Stimulated activated CD8-positive, alpha-beta memory T cell treated with anti-CD3 and anti-CD28 coated beads, Interleukin-15, amount 100 ng/mL, for 24 hours (primary cell): ENCODE measurements at regions not wholly inside any gene's neighbourhood (a gene's known extent, or its start where the extent isn't known, plus 50 kb on each side); places are given as distances from the start of the nearest gene placed in this dataset.
"Not testable (repeated sequence)": the region's sequence is repeated elsewhere in the genome, so short reads cannot be mapped to it uniquely, and the experiment has no call there.

Experiments used
- DNase-seq: peaks from one replicate; pipeline ENCODE4 v3.0.0-alpha.2; 2020; ENCODE audit warnings: low read depth

DNA sequence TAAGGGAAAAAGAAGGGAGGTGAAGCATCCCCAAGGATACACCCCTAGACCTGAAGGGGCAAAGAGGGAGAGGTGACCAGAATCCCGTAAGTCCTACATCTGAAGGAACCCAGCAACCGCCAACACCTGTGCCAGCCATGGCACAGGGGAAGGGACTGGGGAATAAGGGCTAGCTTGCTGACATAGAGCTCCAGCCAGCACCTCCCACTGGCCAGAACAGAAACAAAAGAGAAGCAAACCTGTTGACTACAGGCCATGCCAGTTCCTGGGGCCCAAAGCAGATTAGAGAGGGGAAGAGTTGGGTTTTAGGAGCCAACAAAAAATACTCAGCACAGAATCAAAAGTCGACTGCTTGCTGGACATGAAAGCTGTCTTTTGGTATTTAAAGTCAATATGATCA lies 244.6 kb downstream of the SUCLG1 start:
- DNase-seq, result no peak

DNA sequence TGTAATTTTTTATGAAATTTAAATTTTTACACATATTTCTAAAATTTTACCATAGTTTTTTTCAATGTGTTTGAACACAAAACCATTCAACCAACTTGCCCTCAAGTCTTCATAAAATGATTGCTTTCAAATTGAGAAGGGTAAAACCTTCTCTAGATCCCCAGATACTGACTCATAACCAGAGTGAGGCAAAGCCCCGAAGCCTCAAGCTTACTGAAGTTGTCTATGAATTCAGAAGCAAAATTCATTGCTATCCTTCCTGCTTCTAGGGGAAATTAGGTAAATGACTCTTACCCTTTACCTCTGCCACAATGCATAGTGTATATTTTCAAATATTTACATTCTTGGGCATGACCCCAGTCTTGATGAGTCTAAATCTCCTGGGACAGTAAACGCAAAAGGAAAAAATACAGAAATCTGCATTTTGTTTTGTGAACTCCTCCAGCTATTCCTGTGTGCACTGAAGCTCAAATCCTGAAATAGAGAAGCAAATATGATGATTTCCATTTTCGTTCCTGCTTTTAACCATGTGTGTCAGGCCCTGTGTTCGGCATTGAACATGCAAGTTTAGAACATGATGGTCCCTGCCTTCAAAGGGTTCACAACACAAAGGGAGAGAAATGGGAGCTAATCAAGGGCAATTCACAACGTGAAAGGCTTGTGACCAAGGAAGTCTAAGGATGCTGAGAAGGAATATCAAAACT lies 246.3 kb downstream of the SUCLG1 start:
- DNase-seq, result no peak

DNA sequence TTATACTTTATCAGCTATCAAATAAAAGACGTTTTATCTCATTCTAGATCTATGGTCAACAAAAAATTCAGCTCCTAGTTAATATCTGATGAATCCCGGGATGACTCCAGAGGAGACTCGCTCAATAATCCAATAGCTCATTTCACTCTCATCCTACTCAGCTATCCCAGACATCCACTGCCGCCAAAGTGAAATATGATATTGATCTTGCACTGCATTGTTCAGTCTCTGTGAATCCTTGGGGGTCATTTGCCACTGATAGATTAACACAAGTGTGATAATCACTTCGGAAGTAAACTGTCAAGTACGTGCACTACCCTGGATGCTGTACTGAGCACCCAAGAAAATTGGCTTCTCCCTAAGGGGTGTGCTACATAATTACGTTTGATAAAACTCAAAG lies 249.1 kb downstream of the SUCLG1 start:
- DNase-seq, result no peak

DNA sequence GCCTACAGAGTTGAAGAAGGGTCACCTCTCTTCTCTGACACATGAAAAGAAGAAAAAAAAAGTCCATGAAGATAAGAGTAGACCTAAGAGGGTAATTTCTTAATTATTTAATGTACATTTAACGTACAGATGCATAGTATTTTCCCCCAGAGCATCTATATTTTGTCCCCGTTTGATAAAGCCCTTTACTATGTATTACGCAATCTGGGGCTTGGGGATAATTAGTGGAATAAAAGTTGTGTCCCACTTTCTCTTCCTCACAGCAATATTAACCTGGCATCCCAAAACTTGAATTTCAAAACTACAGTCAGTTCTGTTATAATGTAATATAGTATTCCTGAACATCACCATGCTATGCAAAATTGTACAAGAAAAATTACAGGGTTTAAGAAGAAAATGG lies 254.1 kb downstream of the SUCLG1 start:
- no peak for DNase-seq

DNA sequence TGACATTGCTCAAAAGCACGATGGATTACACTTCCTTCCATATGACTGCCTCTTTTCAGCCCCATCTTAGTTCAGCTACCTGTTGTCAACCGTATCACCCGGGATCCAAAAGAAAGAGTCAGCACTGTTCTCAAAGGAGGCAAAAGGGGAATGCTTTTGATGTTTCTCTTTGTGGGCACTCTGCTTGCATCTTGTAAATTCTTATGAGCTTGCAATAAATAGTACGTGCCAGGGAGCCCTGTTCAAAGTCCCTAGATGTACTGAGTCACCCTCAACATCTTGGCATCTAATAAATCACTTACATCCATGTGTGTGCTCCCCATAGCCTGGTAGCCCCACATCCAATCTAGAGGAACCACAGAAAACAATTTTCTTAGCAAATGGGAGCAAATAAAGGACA lies 256.9 kb downstream of the SUCLG1 start:
- DNase-seq, result no peak

DNA sequence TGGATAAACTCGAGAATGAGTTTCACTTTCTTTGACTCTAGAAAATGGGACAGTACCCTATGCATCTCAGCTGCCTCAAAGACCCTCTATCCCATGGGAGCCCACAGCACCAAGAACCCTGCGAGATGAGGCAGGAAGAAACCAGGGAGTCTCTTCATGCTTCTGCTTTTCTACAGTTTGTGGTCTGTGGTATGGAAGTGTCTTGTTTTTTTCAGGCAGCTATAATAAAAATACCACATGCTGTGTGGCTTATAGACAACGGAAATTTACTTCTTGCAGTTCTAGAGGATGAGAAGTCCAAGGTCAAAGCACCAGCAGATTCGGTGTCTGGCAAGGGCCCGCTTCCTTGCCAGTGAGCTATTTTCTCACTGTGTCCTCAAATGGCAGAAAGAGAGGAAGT lies 257.9 kb downstream of the SUCLG1 start:
- no peak for DNase-seq

DNA sequence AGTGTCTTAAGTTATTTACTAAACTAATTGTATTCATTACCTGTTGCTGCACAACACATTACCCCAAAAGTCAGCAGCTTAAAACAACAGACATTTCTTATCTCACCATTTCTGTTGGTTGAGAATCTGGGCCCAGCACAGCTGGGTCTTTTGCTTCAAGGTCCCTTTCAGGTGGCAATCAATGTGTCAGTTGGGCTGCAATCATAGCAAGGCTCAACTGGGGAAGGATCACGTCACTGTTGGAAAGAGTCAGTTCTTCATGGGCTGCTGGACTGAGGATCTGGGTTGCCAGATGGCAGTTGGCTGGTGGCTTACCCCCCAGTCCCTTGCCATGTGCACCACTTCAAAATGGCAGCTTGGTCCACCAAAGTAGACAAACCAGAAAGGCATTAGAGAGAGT lies 261.2 kb downstream of the SUCLG1 start:
- DNase-seq, result no peak

DNA sequence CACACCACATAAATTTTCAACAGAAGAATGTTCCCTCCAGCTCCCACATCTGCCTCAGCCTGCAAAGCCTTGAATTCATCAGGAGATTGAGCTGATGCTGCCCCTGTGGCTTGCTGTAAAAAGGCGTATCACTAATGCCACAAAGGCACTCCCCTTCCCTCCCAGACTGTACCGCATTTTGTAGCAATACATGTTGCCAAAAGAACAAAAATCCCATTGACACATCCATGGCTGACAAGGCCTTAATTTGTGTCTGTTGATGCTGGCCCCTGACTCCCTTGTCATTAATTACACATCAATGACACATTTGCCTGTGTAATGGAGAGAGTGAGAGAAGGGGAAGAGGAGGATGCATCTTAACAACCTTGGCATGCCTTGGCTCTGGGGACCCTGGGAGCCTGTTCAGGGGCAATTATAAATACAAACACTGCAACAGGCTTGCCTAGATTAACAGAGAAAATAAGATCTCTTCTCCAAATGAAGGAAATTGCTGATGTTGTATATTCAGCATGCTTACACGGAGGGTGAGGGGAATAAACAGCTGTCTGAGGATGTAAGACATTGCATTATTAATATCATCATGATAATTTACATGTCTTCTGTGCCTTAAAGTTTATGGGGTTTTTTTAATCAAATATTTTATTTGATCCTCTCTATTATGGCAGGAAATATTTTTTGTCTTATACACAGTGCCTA lies 264.0 kb downstream of the SUCLG1 start:
- no peak for DNase-seq

DNA sequence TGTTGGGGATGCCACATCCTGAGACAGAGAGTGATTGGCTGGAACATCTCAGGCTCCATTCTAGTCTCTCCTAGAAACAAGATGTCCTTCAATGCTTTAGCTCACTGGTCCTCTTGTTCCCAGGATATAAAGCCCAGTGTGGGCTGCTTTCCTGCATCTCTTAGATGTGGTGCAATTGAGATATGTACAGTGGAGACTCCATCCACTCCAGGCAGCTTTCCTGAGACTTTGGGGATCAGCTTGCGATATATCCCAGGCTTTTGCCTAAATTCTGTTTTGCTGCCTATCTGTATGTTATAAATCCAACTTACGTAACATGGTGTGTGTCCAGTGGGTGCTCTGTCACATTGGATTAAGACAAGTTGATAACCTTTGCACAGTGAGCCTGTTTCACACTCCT lies 264.9 kb downstream of the SUCLG1 start:
- DNase-seq, result no peak

DNA sequence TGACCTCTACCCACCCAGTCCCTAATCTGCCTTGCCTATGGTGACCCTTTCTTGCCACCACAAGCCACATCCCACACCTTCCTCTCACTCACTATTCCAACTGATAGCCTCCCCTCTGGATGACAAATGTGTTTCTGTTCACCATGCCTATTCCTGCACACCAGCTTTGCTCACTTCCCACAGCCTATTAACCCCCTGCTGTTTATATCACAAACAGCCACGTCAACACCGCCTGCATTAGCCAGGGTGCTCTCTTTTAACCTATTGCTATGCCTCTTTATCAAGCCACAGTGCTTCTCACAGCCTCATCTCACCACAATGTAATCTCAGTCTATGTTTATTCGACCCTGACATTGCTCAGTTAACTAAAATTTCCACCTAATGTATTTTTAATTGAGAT lies 271.8 kb downstream of the SUCLG1 start:
- no peak for DNase-seq

DNA sequence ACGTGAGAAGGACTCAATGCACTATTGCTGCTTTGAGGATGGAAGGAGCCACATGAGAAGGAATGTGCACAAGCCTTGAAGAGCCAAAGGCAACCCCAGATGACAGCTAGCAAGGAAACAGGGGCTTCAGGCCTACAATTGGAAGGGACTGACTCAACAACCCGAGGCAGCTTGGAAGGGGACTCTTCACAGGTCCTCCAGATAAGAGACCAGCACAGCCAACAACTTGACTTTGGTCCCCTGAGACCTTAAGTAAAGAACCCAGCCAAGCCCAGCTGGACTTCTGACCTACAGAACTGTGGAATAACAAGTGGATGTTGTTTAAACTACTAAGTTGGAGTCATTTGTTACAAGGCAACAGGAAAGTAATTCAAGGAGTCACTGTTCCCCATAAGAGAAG lies 277.2 kb downstream of the SUCLG1 start:
- DNase-seq, result no peak

DNA sequence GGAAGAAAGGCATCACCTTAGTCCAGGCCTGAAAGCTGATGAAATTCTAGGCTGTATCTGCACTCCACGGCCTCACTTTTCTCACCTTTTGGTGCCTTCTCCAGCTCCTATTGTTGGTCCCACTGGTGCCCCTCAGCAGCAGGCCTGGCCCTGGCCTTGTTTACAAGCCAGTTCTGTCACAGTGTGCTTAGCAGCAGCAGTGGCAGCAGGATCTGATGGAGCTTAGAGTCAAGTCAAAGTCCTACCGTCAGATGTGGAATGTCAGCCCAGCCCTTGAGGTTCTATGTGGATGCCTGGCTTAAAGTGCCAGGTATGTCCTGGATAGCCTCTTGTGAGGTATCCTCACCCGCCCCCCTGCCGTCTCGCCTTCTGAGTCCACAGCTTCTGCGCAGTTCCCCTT lies 281.3 kb downstream of the SUCLG1 start:
- no peak for DNase-seq

DNA sequence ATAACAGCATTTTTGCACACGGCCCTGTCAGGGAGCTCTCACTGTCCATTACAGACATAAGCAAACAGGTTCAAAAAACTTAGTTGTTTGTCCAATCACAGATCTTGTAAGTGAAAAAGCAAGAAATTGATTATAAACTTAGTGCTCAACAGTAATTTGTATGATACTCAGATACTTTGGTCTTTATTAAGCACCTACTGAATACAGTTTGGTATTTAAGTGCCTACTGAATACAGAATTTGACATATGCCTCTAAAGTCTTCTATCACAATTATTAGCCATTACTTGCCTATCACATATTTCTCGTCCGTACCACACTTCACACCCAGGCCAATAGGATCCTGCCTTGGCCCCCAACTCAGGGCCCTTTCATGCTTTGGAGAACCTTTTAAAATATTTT lies 283.1 kb downstream of the SUCLG1 start:
- DNase-seq, result no peak

DNA sequence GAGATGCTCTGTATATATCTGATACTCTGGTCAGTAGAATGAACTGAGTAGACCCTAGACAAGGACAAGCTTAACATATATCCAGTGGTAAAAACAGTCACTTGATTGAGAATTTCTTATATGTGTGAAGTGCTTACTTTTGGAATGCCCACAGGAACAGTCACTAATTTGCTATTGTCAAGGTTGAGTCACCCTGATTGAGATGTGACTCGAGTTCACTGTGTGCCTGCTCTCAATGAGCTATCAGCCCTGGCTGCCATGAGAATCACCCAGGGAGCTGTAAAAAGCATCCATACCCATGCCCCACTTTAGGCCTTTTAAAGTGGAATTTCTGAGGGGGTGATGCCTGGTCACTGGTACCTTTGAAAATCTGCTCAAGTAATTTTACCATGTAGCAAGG lies 283.7 kb downstream of the SUCLG1 start:
- DNase-seq, result no peak

DNA sequence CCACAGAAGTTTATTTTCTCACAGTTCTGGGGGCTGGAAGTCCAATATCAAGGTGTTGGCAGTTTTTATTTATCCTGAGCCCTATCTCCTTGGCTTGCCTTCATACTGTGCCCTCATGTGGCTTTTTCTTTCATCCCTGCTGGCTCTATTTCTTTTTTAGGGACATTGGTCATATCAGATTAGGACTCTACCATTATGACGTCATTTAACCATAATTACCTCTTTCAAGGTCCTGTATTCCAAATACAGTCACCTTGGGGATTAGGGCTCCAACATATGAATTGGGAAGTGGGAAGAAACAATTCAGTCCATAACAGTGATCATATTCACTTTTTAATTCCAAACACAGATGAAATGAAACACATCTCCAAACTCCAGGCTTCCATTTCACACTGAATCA lies 286.0 kb downstream of the SUCLG1 start:
- no peak for DNase-seq

DNA sequence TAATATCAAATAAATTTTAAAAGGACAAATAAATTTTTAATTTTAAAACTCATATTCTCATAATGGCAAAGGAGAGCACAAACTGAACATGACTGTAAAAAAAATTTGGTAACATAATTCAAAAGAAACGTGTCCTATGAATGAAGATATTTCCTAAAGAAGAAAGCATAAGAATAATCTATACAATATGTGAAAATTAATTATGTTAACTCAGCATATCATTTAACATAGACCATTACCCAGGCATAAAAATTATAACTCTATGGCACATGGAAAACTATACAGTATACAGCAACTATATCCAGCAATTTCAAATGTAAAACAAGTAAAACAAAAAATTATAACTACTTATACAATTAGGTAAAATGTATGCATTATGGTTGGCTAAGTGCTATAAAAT lies 288.1 kb downstream of the SUCLG1 start:
- DNase-seq, result no peak

DNA sequence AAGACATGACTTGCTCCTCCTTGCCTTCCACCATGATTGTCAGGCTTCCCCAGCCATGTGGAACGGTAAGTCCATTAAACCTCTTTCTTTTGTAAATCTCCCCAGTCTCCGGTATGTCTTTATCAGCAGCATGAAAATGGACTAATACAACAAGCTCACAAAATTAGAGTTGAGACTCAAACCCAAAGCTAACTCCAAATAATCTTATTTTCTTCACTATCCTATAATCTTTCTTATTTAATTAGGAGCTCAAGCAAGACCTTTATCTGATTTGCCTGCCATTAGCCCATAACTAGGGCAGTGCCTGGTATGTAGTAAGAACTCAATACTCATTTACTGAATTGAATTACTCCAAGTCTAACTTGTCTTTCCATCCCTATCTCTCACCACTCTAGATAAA lies 289.2 kb downstream of the SUCLG1 start:
- DNase-seq, result no peak

DNA sequence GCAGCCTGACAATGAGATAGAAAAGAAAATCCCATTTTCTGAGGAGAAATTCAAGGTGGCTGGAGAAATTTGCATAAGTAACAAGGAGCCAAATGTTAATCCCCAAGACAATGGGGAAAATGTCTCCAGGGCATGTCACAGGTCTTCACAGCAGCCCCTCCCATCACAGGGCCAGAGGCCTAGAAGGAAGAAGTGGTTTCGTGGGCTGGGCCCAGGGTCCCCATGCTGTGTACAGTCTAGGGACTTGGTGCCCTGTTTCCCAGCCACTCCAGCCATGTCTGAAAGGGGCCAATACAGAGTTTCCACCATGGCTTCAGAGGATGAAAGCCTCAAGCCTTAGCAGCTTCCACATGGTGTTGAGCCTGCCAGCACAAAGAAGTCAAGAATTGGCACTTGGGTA lies 290.5 kb downstream of the SUCLG1 start:
- DNase-seq, result not testable (repeated sequence)

DNA sequence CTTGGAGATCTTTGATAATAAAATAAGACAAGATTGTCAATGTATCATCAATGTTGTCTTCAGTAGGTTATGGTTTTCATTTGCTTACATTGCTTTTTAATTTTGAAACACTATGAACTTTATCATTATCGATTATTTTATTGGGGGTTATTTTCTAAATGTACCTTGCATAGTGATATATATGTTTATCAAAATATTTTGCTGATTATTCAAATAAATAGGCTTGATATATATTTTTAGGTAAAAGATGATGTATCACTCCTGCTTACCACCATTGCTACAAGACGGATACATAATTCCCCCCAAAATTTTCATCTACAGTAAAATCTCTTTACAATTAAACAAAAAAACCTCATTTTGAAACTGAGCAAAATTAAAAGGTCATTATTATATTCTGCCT lies 293.8 kb downstream of the SUCLG1 start:
- DNase-seq, result no peak

DNA sequence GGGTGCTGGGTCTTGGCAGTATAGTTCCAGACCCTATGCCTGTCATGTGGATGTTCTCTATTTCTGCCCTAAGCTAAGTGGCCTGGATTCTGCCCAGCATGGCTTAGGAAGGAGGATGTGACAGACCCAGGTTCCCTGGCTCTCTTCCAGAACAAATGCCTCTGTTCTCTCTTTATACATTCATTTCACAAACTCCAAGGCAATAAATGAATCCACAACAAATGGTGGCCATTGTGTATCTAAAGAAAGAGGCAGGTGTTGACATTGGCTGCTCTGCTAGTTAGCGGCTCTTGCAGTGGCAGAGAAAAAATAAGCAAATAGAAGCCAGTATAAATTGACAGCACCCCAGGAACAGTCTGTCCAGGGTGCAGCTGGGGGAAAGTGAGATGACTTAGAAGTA lies 298.6 kb downstream of the SUCLG1 start:
- DNase-seq, result no peak

DNA sequence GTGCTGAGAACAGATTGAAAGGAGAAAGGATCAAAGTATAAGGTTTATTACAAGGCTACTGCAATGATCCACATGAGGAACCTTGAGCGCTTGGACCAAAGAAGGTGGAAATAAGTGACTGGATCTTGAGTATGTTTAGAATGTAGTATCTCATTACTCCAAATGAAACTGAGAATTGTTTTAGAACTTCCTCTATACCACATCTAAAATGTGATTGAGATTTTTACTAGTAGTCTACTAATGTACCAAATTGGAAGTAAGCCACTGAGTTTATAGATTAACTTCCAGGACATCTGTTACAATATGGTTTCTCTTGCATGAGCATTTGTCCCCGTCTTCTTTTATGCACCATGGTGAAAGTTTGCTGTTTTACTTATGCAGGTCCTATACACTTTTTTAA lies 300.5 kb downstream of the SUCLG1 start:
- no peak for DNase-seq

DNA sequence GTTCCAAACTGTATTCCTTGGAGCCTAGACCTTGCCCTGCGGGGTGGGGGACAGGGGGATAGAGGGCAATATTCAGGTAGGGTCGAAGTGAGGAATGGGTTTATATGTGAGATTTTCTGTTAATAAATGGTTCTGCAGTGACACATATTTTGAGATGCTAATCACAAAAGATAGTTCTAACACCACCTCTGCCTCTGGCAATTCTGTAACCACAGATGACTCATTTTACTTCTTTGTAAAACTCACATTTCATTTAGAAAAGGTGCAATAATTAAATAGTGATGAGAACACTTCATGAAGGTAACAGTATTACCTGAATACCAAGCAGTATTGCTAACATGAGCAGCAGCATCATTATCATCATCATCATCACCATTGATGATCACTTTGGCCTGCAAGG lies 306.6 kb downstream of the SUCLG1 start:
- no peak for DNase-seq

DNA sequence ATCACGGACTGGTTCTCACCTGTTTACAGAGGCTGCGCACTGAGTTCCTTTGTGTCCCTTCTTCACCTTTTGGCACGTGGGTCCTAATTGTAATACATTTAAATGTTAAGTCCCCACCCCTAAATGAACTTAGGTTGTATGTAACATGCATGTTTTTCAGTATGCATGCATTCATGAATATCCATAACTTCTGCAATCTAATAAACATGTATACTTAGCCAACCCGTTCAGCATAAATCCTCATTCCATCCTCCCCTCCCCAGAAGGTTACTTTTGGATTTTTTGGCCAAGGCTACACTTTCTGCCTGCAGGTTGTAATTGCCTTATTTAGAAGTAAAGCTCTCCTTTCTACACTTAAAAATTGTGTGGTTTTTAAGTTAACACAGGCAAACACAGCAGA lies 314.7 kb downstream of the SUCLG1 start:
- DNase-seq, result no peak

DNA sequence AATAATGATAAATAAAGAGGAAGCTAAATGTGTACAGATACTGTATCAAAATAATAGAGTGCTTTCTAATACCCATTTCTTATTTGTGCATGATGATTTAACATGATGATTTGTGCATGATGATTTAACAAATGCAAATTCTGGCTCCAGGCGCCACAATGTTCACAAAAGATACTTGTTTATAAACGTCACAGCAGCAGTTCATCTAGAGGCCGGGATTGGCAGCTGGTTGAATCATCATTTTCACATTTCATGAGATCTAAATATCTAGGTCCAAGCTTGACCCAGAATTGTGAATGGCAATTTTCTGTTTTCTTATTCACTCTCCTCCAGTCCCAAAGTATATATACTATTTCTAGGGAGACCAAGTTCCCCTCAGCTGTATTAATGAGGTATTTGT lies 322.0 kb downstream of the SUCLG1 start:
- DNase-seq, result no peak
